Caco-2 (cell line): ENCODE measurements at regions not wholly inside any gene's neighbourhood (a gene's known extent, or its start where the extent isn't known, plus 50 kb on each side); places are given as distances from the start of the nearest gene placed in this dataset.

Source experiments
- BruUV-seq: library from RNA; stranded (reverse); fragments of 400-500 nt; replicated peaks from 2 replicates; lab custom pipeline; 2021; lab: Mats Ljungman, UMichigan
- CTCF ChIA-PET: fragments of 300-600 bp; sonication (Branson Sonifier 250); formaldehyde crosslinking; loops from one replicate; lab custom pipeline; 2022; ENCODE audit warnings: antibody characterized with exemption; lab: Charles Lee
- POLR2A ChIA-PET: fragments of 300-600 bp; sonication (Branson Sonifier 250); formaldehyde crosslinking; loops from one replicate; lab custom pipeline; 2022; ENCODE audit warnings: antibody characterized with exemption; lab: Charles Lee
- DNase-seq, 2 experiments: peaks; one replicate each; pipeline versions ENCODE4 v3.0.0 to v3.0.0-alpha.2; 2020 to 2022
- H3K27me3 ChIP-seq: replicated peaks from 2 replicates; pipeline ENCODE4 v1.6.0; 2011; ENCODE audit warnings: low read length; ENCODE audit not compliant: control insufficient read depth, insufficient read depth
- H3K36me3 ChIP-seq: 2 replicates; pipeline ENCODE4 v1.5.1; 2011; ENCODE audit warnings: low read length; ENCODE audit not compliant: control insufficient read depth, insufficient read depth
- H3K4me1 ChIP-seq: fragments of 250-450 bp; sonication (Bioruptor Pico); 2 replicates; pipeline ENCODE4 v1.5.1; 2020; ENCODE audit warnings: mild to moderate bottlenecking
- H3K4me3 ChIP-seq: 2 replicates; pipeline ENCODE4 v1.5.1; 2011; ENCODE audit warnings: low read depth, mild to moderate bottlenecking, control low read depth, low read length
- H3K9me3 ChIP-seq: fragments of 250-450 bp; sonication (Bioruptor Pico); 2 replicates; pipeline ENCODE4 v1.5.1; 2020; ENCODE audit warnings: mild to moderate bottlenecking, moderate library complexity
- H3K27ac Mint-ChIP-seq: one replicate; pipeline ENCODE4 v1.8.0; 2022; ENCODE audit warnings: mixed read lengths; ENCODE audit not compliant: unreplicated experiment
- H3K27me3 Mint-ChIP-seq: one replicate; pipeline ENCODE4 v1.8.0; 2022; ENCODE audit warnings: mixed read lengths; ENCODE audit not compliant: insufficient read depth, unreplicated experiment
- H3K36me3 Mint-ChIP-seq: one replicate; pipeline ENCODE4 v1.8.0; 2022; ENCODE audit warnings: mild to moderate bottlenecking, mixed read lengths; ENCODE audit not compliant: insufficient read depth, unreplicated experiment
- H3K4me1 Mint-ChIP-seq: one replicate; pipeline ENCODE4 v1.8.0; 2022; ENCODE audit warnings: low read depth, mixed read lengths; ENCODE audit not compliant: unreplicated experiment
- H3K4me3 Mint-ChIP-seq: one replicate; pipeline ENCODE4 v1.8.0; 2022; ENCODE audit warnings: mild to moderate bottlenecking, moderate library complexity, mixed read lengths; ENCODE audit not compliant: unreplicated experiment
- H3K9me3 Mint-ChIP-seq: one replicate; pipeline ENCODE4 v1.8.0; 2022; ENCODE audit warnings: mixed read lengths; ENCODE audit not compliant: unreplicated experiment
- CTCF ChIP-seq, 2 experiments: fragments of 200-600 bp in 1 of 2; IDR thresholded peaks; 1 replicate in 1 of 2; 2 replicates in 1 of 2; pipeline versions ENCODE4 v1.5.1 to v1.8.0; 2011 to 2022; ENCODE audit warnings: antibody characterized with exemption in 1 of 2, control low read depth in 1 of 2, inconsistent platforms in 1 of 2, low read depth in 1 of 2, low read length in 1 of 2, mild to moderate bottlenecking in 1 of 2, moderate library complexity in 1 of 2; ENCODE audit not compliant: insufficient read depth in 1 of 2, severe bottlenecking in 1 of 2, unreplicated experiment in 1 of 2
- intact Hi-C: fragments of 100-400 bp; cut with micrococcal nuclease; formaldehyde crosslinking; loops from one replicate; pipeline ENCODE4 v1.10.0; 2022; ENCODE audit not compliant: unreplicated experiment

GRCh38 chr20:12893019-12893418 is 115.8 kb upstream of the SPTLC3 start:
- peaks cover 28% of the 10 kb centered on the region for H3K27me3 Mint-ChIP-seq
- Histone ChIP-seq H3K4me3 (no peak overlapping the region), H3K9me3 (no peaks in the 10 kb centered on the region), H3K27me3 (peaks cover 1% of the 10 kb centered on the region; the same call in 1 of the 2 replicates), H3K4me1 (no peaks in the 10 kb centered on the region), H3K36me3 (no peaks in the 10 kb centered on the region)
- H3K4me1 Mint-ChIP-seq: no peaks in the 10 kb centered on the region
- H3K36me3 Mint-ChIP-seq: no peaks in the 10 kb centered on the region
- intact Hi-C loops: loop anchor here (10.0 kb wide), 1 partner anchor 998 kb away; no protein-coding TSS in a partner anchor
- TF ChIP-seq CTCF (IDR thresholded peaks at IDR 0.05; ENCODE audit: insufficient read depth in 1 of 2, low read depth in 1 of 2, low read length in 1 of 2, severe bottlenecking in 1 of 2, unreplicated experiment in 1 of 2): no peak
- H3K27ac Mint-ChIP-seq: no peak overlapping the region
- no peaks in the 10 kb centered on the region for H3K9me3 Mint-ChIP-seq
- no TSS peak for BruUV-seq
- DNase-seq: no peak
- H3K4me3 Mint-ChIP-seq: no peak overlapping the region
- CTCF ChIA-PET: no interaction called here
- POLR2A ChIA-PET: no interaction called here

GRCh38 chr20:12893653-12894052 is 115.1 kb upstream of the SPTLC3 start:
- ChIA-PET CTCF (no interaction called here), POLR2A (no interaction called here)
- intact Hi-C loops: loop anchor here (10.0 kb wide), 1 partner anchor 999 kb away; no protein-coding TSS in a partner anchor
- H3K4me3 Mint-ChIP-seq: no peak overlapping the region
- no peaks in the 10 kb centered on the region for H3K4me1 ChIP-seq
- no peaks in the 10 kb centered on the region for H3K36me3 Mint-ChIP-seq
- DNase-seq: no peak
- H3K27me3 ChIP-seq: peaks cover 1% of the 10 kb centered on the region; the same call in 1 of the 2 replicates
- H3K27me3 Mint-ChIP-seq: peaks cover 28% of the 10 kb centered on the region
- no peak for TF ChIP-seq CTCF (IDR thresholded peaks at IDR 0.05; ENCODE audit: insufficient read depth in 1 of 2, low read depth in 1 of 2, low read length in 1 of 2, severe bottlenecking in 1 of 2, unreplicated experiment in 1 of 2)
- H3K9me3 ChIP-seq: no peaks in the 10 kb centered on the region
- H3K27ac Mint-ChIP-seq: no peak overlapping the region
- H3K36me3 ChIP-seq: no peaks in the 10 kb centered on the region
- no peaks in the 10 kb centered on the region for H3K4me1 Mint-ChIP-seq
- no peaks in the 10 kb centered on the region for H3K9me3 Mint-ChIP-seq
- H3K4me3 ChIP-seq: no peak overlapping the region
- no TSS peak for BruUV-seq

- Mint-ChIP-seq H3K4me1 (no peaks in the 10 kb centered on the region), H3K27me3 (peaks cover 27% of the 10 kb centered on the region), H3K36me3 (no peaks in the 10 kb centered on the region), H3K4me3 (no peak overlapping the region), H3K27ac (no peak overlapping the region), H3K9me3 (no peaks in the 10 kb centered on the region)
- no peak for DNase-seq
- no peaks in the 10 kb centered on the region for H3K36me3 ChIP-seq
- no peaks in the 10 kb centered on the region for H3K4me1 ChIP-seq
- no peaks in the 10 kb centered on the region for H3K9me3 ChIP-seq
- POLR2A ChIA-PET: no interaction called here
- no TSS peak for BruUV-seq
- intact Hi-C loops: loop anchor here (10.0 kb wide), 1 partner anchor 999 kb away; no protein-coding TSS in a partner anchor
- CTCF ChIA-PET: no interaction called here
- peaks cover 1% of the 10 kb centered on the region; the same call in 1 of the 2 replicates for H3K27me3 ChIP-seq
- TF ChIP-seq CTCF (IDR thresholded peaks at IDR 0.05; ENCODE audit: insufficient read depth in 1 of 2, low read depth in 1 of 2, low read length in 1 of 2, severe bottlenecking in 1 of 2, unreplicated experiment in 1 of 2): no peak
- no peak overlapping the region for H3K4me3 ChIP-seq
Observed at GRCh38 chr20:12894089-12894488, 114.7 kb upstream of the SPTLC3 start.
